ENCODE measurements at regions not wholly inside any gene's neighbourhood (a gene's known extent, or its start where the extent isn't known, plus 50 kb on each side); places are given as distances from the start of the nearest gene placed in this dataset.

DNA sequence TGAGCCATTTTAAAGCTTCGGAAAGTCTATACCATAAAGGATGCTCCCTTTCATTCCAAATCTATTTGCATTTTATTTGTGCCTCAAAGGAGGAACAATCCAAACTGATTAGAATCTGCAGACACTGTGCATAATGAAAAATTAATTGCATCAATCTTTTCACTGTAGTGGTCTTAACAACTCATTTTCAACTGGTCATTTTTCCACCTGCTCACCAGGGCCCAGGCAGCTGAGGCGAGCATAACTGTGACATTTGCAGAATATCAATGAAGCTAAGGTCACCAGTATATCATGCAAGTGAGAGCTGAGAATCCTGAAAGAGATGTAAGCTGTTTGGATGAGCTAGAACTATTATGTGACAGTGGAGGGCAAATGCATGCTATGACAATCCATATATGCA lies 387.3 kb upstream of the TECRL start:
- TF ChIP-seq, protein P1, sequence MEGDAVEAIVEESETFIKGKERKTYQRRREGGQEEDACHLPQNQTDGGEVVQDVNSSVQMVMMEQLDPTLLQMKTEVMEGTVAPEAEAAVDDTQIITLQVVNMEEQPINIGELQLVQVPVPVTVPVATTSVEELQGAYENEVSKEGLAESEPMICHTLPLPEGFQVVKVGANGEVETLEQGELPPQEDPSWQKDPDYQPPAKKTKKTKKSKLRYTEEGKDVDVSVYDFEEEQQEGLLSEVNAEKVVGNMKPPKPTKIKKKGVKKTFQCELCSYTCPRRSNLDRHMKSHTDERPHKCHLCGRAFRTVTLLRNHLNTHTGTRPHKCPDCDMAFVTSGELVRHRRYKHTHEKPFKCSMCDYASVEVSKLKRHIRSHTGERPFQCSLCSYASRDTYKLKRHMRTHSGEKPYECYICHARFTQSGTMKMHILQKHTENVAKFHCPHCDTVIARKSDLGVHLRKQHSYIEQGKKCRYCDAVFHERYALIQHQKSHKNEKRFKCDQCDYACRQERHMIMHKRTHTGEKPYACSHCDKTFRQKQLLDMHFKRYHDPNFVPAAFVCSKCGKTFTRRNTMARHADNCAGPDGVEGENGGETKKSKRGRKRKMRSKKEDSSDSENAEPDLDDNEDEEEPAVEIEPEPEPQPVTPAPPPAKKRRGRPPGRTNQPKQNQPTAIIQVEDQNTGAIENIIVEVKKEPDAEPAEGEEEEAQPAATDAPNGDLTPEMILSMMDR (IDR thresholded peaks at IDR 0.05): no peak
- TF ChIP-seq POLR2A (IDR thresholded peaks at IDR 0.05; ENCODE audit: low read depth) (no peak), POLR2AphosphoS5 (IDR thresholded peaks at IDR 0.05) (no peak), EP300 (IDR thresholded peaks at IDR 0.05) (no peak)
